ENCODE measurements at regions not wholly inside any gene's neighbourhood (a gene's known extent, or its start where the extent isn't known, plus 50 kb on each side); places are given as distances from the start of the nearest gene placed in this dataset.

DNA sequence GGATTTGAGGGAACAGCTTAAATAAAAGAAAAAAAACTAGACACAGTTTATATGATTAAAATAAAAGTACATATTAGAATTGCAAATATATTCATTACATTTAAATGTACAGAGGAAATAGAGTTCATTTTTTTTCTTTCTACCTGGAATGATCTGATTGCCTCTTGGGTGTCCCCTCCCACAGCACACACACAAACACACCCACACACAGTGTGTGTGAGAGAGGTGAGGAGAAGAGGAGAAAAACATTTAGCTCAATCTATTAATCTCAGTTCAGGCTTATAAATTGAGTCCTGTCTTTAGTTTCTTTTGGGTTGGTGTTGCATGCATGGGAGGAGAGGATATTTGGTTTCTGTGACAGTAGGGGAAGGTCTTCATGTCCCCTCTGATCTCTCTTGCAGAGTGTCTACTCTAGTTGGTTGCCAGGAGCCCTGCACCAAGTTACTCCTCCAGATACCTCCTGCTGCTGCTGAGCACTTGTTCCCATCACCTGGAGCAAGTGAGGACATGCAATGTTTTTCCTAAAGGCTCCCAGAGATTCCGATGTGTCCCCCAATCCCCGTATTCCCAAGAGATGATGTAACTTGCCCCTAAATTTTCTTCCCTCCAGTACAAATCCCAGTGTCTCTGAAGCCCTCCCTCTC is 50.8 kb upstream of the REG3A start:
- Histone ChIP-seq H3K27ac (ENCODE audit: low read length) (no peak overlapping the region), H3K27me3 (ENCODE audit: control insufficient read depth, insufficient read depth, low read length) (no peaks in the 10 kb centered on the region), H3K36me3 (ENCODE audit: control insufficient read depth, insufficient read depth, low read length) (no peaks in the 10 kb centered on the region), H3K4me1 (ENCODE audit: control insufficient read depth, insufficient read depth, low read length) (no peaks in the 10 kb centered on the region), H3K9me3 (replicated peaks; ENCODE audit: control insufficient read depth, low read depth, low read length) (no peaks in the 10 kb centered on the region), H3K4me3 (ENCODE audit: low read length) (no peak overlapping the region)
- DNase-seq = no peak
- WGBS (ENCODE audit: insufficient coverage) = 80% methylated on average over 1 of the region's 2 CpGs
